GM23338 (cell line): ENCODE measurements at regions not wholly inside any gene's neighbourhood (a gene's known extent, or its start where the extent isn't known, plus 50 kb on each side); places are given as distances from the start of the nearest gene placed in this dataset.

Source experiments
- ATAC-seq: fragments of 200-7000 bp; cut with Tn5 transposase; 3 replicates; pipeline ENCODE4 v1.9.1; 2020
- DNase-seq: peaks from one replicate; pipeline ENCODE4 v3.0.0-alpha.2; 2015; ENCODE audit warnings: low spot score
- H2AFZ ChIP-seq: fragments of 200-600 bp; sonication (generic); 2 replicates; pipeline ENCODE4 v1.8.0; 2016; ENCODE audit warnings: antibody characterized with exemption, mild to moderate bottlenecking, moderate library complexity
- H3F3A ChIP-seq: fragments of 200-600 bp; sonication (generic); replicated peaks from 2 replicates; pipeline ENCODE4 v1.8.0; 2017; ENCODE audit warnings: antibody characterized with exemption, mixed run types, low read depth
- H3K27ac ChIP-seq: fragments of 200-600 bp; sonication (generic); 2 replicates; pipeline ENCODE4 v1.6.1; 2016; ENCODE audit warnings: low read depth
- H3K27me3 ChIP-seq: fragments of 200-600 bp; sonication (generic); 2 replicates; pipeline ENCODE4 v1.8.0; 2016; ENCODE audit warnings: mild to moderate bottlenecking, mixed run types, moderate library complexity; ENCODE audit not compliant: insufficient read depth
- H3K36me3 ChIP-seq: fragments of 200-600 bp; sonication (generic); 2 replicates; pipeline ENCODE4 v1.8.0; 2016; ENCODE audit warnings: mild to moderate bottlenecking; ENCODE audit not compliant: insufficient read depth
- H3K4me1 ChIP-seq: fragments of 200-600 bp; sonication (generic); 2 replicates; pipeline ENCODE4 v1.8.0; 2016; ENCODE audit warnings: mild to moderate bottlenecking, moderate library complexity; ENCODE audit not compliant: insufficient read depth
- H3K4me2 ChIP-seq: fragments of 200-600 bp; sonication (generic); 2 replicates; pipeline ENCODE4 v1.7.1; 2017; ENCODE audit warnings: mixed run types
- H3K4me3 ChIP-seq: fragments of 200-600 bp; sonication (generic); 2 replicates; pipeline ENCODE4 v1.6.1; 2016; ENCODE audit warnings: mixed run types
- H3K79me2 ChIP-seq: fragments of 200-600 bp; sonication (generic); replicated peaks from 2 replicates; pipeline ENCODE4 v1.8.0; 2017; ENCODE audit warnings: mild to moderate bottlenecking; ENCODE audit not compliant: insufficient read depth
- H3K9me2 ChIP-seq: fragments of 200-600 bp; sonication (generic); 2 replicates; pipeline ENCODE4 v1.8.0; 2017; ENCODE audit not compliant: insufficient read depth
- H4K20me1 ChIP-seq: fragments of 200-600 bp; sonication (generic); replicated peaks from 2 replicates; pipeline ENCODE4 v1.8.0; 2017; ENCODE audit warnings: mild to moderate bottlenecking; ENCODE audit not compliant: insufficient read depth
- H3K27ac Mint-ChIP-seq: 2 replicates; pipeline ENCODE4 v1.8.0; 2020; ENCODE audit warnings: inconsistent platforms, mild to moderate bottlenecking, moderate library complexity, mixed read lengths
- H3K27me3 Mint-ChIP-seq: 3 replicates; pipeline ENCODE4 v1.8.0; 2022; ENCODE audit warnings: low read depth, mild to moderate bottlenecking, moderate library complexity, mixed read lengths, inconsistent platforms; ENCODE audit not compliant: insufficient read depth, poor library complexity
- H3K36me3 Mint-ChIP-seq: 3 replicates; pipeline ENCODE4 v1.8.0; 2021; ENCODE audit warnings: low read depth, mild to moderate bottlenecking, inconsistent platforms, moderate library complexity, mixed read lengths
- H3K4me1 Mint-ChIP-seq: 3 replicates; pipeline ENCODE4 v1.8.0; 2020; ENCODE audit warnings: mild to moderate bottlenecking, inconsistent platforms, mixed read lengths
- H3K4me3 Mint-ChIP-seq: 3 replicates; pipeline ENCODE4 v1.8.0; 2021; ENCODE audit warnings: moderate library complexity, mild to moderate bottlenecking, inconsistent platforms, mixed read lengths
- H3K9me3 Mint-ChIP-seq: 3 replicates; pipeline ENCODE4 v1.8.0; 2020; ENCODE audit warnings: moderate library complexity, mild to moderate bottlenecking, inconsistent platforms, mixed read lengths
- EZH2phosphoT487 ChIP-seq: fragments of 200-600 bp; sonication (generic); IDR thresholded peaks from one replicate; pipeline ENCODE4 v1.8.1; 2018; ENCODE audit warnings: antibody characterized with exemption; ENCODE audit not compliant: unreplicated experiment
- JUNB ChIP-seq: IDR thresholded peaks from one replicate; pipeline ENCODE4 v1.6.1; 2016; ENCODE audit warnings: antibody characterized with exemption; ENCODE audit not compliant: unreplicated experiment
- STAT1 ChIP-seq: IDR thresholded peaks from one replicate; pipeline ENCODE4 v1.6.1; 2016; ENCODE audit warnings: antibody characterized with exemption; ENCODE audit not compliant: unreplicated experiment
- ZNF331 ChIP-seq: fragments of 250-450 bp; sonication (Bioruptor Pico); IDR thresholded peaks from 2 replicates; pipeline ENCODE4 v1.5.0; 2020; ENCODE audit warnings: low read depth, mild to moderate bottlenecking, moderate library complexity
- TF ChIP-seq, protein P1 (sequence below): fragments of 250-450 bp; sonication (Bioruptor Pico); IDR thresholded peaks from 2 replicates; pipeline ENCODE4 v1.5.0; 2020; ENCODE audit warnings: mild to moderate bottlenecking, moderate library complexity
- TF ChIP-seq, protein P2 (sequence below), 2 experiments: fragments of 200-600 bp in 1 of 2; sonication (generic) in 1 of 2; conservative IDR thresholded peaks; 2 replicates each; pipeline versions ENCODE4 v1.5.1 to v1.6.1; 2016 to 2017; ENCODE audit warnings: antibody characterized with exemption in 2 of 2, low read depth in 2 of 2, mild to moderate bottlenecking in 2 of 2, moderate library complexity in 1 of 2
- TF ChIP-seq, protein P3 (sequence below): IDR thresholded peaks from 2 replicates; pipeline ENCODE4 v1.6.1; 2016; ENCODE audit warnings: antibody characterized with exemption

DNA sequence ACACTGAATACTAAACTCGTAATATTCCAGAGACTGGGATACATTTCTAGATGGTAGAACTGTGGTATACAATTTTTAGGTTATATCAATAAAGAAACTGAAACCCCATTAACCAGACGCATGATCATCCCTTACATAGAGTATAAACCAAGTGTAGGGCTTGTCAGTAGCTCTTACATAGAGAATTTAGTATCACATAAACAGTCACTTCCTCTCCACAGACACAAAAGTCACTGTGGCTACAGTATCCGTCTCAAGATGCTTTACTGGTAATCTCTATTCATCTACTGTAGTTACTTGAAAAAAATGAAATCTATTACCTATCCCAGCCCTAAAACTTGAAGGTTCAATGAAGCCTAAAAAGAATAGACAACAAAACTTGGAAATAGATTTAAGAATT, 252.3 kb upstream of the TMPRSS15 start:
- ATAC-seq: no peak
- Histone ChIP-seq H3F3A (no peaks in the 10 kb centered on the region), H3K36me3 (no peaks in the 10 kb centered on the region), H3K4me2 (no peak overlapping the region), H3K9me2 (no peaks in the 10 kb centered on the region; the same call in 1 of the 2 replicates), H3K4me3 (no peak overlapping the region), H3K27ac (no peak overlapping the region), H4K20me1 (no peaks in the 10 kb centered on the region), H3K27me3 (no peaks in the 10 kb centered on the region), H3K79me2 (no peaks in the 10 kb centered on the region), H3K4me1 (no peaks in the 10 kb centered on the region), H2AFZ (no peak overlapping the region)
- no peak for DNase-seq
- TF ChIP-seq, protein P1, sequence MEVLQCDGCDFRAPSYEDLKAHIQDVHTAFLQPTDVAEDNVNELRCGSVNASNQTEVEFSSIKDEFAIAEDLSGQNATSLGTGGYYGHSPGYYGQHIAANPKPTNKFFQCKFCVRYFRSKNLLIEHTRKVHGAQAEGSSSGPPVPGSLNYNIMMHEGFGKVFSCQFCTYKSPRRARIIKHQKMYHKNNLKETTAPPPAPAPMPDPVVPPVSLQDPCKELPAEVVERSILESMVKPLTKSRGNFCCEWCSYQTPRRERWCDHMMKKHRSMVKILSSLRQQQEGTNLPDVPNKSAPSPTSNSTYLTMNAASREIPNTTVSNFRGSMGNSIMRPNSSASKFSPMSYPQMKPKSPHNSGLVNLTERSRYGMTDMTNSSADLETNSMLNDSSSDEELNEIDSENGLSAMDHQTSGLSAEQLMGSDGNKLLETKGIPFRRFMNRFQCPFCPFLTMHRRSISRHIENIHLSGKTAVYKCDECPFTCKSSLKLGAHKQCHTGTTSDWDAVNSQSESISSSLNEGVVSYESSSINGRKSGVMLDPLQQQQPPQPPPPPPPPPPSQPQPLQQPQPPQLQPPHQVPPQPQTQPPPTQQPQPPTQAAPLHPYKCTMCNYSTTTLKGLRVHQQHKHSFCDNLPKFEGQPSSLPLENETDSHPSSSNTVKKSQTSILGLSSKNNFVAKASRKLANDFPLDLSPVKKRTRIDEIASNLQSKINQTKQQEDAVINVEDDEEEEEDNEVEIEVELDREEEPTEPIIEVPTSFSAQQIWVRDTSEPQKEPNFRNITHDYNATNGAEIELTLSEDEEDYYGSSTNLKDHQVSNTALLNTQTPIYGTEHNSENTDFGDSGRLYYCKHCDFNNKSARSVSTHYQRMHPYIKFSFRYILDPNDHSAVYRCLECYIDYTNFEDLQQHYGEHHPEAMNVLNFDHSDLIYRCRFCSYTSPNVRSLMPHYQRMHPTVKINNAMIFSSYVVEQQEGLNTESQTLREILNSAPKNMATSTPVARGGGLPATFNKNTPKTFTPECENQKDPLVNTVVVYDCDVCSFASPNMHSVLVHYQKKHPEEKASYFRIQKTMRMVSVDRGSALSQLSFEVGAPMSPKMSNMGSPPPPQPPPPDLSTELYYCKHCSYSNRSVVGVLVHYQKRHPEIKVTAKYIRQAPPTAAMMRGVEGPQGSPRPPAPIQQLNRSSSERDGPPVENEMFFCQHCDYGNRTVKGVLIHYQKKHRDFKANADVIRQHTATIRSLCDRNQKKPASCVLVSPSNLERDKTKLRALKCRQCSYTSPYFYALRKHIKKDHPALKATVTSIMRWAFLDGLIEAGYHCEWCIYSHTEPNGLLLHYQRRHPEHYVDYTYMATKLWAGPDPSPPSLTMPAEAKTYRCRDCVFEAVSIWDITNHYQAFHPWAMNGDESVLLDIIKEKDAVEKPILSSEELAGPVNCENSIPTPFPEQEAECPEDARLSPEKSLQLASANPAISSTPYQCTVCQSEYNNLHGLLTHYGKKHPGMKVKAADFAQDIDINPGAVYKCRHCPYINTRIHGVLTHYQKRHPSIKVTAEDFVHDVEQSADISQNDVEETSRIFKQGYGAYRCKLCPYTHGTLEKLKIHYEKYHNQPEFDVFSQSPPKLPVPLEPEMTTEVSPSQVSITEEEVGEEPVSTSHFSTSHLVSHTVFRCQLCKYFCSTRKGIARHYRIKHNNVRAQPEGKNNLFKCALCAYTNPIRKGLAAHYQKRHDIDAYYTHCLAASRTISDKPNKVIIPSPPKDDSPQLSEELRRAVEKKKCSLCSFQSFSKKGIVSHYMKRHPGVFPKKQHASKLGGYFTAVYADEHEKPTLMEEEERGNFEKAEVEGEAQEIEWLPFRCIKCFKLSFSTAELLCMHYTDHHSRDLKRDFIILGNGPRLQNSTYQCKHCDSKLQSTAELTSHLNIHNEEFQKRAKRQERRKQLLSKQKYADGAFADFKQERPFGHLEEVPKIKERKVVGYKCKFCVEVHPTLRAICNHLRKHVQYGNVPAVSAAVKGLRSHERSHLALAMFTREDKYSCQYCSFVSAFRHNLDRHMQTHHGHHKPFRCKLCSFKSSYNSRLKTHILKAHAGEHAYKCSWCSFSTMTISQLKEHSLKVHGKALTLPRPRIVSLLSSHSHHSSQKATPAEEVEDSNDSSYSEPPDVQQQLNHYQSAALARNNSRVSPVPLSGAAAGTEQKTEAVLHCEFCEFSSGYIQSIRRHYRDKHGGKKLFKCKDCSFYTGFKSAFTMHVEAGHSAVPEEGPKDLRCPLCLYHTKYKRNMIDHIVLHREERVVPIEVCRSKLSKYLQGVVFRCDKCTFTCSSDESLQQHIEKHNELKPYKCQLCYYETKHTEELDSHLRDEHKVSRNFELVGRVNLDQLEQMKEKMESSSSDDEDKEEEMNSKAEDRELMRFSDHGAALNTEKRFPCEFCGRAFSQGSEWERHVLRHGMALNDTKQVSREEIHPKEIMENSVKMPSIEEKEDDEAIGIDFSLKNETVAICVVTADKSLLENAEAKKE (CRISPR knock-in tag): no peak
- TF ChIP-seq, protein P2, sequence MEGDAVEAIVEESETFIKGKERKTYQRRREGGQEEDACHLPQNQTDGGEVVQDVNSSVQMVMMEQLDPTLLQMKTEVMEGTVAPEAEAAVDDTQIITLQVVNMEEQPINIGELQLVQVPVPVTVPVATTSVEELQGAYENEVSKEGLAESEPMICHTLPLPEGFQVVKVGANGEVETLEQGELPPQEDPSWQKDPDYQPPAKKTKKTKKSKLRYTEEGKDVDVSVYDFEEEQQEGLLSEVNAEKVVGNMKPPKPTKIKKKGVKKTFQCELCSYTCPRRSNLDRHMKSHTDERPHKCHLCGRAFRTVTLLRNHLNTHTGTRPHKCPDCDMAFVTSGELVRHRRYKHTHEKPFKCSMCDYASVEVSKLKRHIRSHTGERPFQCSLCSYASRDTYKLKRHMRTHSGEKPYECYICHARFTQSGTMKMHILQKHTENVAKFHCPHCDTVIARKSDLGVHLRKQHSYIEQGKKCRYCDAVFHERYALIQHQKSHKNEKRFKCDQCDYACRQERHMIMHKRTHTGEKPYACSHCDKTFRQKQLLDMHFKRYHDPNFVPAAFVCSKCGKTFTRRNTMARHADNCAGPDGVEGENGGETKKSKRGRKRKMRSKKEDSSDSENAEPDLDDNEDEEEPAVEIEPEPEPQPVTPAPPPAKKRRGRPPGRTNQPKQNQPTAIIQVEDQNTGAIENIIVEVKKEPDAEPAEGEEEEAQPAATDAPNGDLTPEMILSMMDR (conservative IDR thresholded peaks at IDR 0.05; ENCODE audit: low read depth in 2 of 2): no peak
- TF ChIP-seq JUNB: no peak
- no peak for TF ChIP-seq ZNF331 (CRISPR knock-in tag)
- TF ChIP-seq, protein P3, sequence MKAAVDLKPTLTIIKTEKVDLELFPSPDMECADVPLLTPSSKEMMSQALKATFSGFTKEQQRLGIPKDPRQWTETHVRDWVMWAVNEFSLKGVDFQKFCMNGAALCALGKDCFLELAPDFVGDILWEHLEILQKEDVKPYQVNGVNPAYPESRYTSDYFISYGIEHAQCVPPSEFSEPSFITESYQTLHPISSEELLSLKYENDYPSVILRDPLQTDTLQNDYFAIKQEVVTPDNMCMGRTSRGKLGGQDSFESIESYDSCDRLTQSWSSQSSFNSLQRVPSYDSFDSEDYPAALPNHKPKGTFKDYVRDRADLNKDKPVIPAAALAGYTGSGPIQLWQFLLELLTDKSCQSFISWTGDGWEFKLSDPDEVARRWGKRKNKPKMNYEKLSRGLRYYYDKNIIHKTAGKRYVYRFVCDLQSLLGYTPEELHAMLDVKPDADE: no peak
- TF ChIP-seq STAT1: no peak
- TF ChIP-seq EZH2phosphoT487: no peak
- Mint-ChIP-seq H3K9me3 (no peaks in the 10 kb centered on the region), H3K4me3 (no peak overlapping the region), H3K27ac (no peak overlapping the region), H3K27me3 (no peaks in the 10 kb centered on the region), H3K36me3 (no peaks in the 10 kb centered on the region; the same call in 2 of the 3 replicates), H3K4me1 (no peaks in the 10 kb centered on the region)
